Ovary (tissue), 7 donors: ENCODE measurements at regions not wholly inside any gene's neighbourhood (a gene's known extent, or its start where the extent isn't known, plus 50 kb on each side); places are given as distances from the start of the nearest gene placed in this dataset.

ENCODE experiments used
- DNase-seq, 5 donors: peaks; one replicate each; pipeline ENCODE4 v3.0.0-alpha.2; 2019 to 2020
- H3K27ac ChIP-seq, 2 donors: fragments of 200-600 bp; one replicate each; pipeline versions ENCODE4 v1.5.1 to v1.8.0; 2019 to 2022
- H3K27me3 ChIP-seq: fragments of 200-600 bp; one replicate; pipeline ENCODE4 v1.8.0; 2022
- H3K36me3 ChIP-seq: fragments of 200-600 bp; sonication (generic); one replicate; pipeline ENCODE4 v1.5.1; 2019
- H3K4me1 ChIP-seq: one replicate; pipeline ENCODE4 v1.8.1; 2013; ENCODE audit warnings: mild to moderate bottlenecking, moderate library complexity; ENCODE audit not compliant: insufficient read depth
- H3K4me3 ChIP-seq: fragments of 200-600 bp; sonication (generic); one replicate; pipeline ENCODE4 v1.5.1; 2017
- H3K9me3 ChIP-seq, 2 donors: fragments of 200-600 bp in 1 of 2; sonication (generic) in 1 of 2; one replicate each; pipeline versions ENCODE4 v1.5.1 to v1.8.1; 2013 to 2019; ENCODE audit warnings: mild to moderate bottlenecking in 1 of 2, moderate library complexity in 1 of 2
- CTCF ChIP-seq, 3 donors: fragments of 450-650 bp in 2 of 3; fragments of 200-600 bp in 1 of 3; IDR thresholded peaks; one replicate each; pipeline versions ENCODE4 v1.5.1 to v1.8.0; 2016 to 2022; ENCODE audit warnings: antibody characterized with exemption in 3 of 3, mild to moderate bottlenecking in 1 of 3
- EP300 ChIP-seq: sonication (generic); formaldehyde crosslinking; IDR thresholded peaks from one replicate; pipeline ENCODE4 v1.6.1; 2017; ENCODE audit warnings: antibody characterized with exemption
- POLR2A ChIP-seq: fragments of 450-650 bp; IDR thresholded peaks from one replicate; pipeline ENCODE4 v1.6.1; 2017; ENCODE audit warnings: antibody characterized with exemption, mild to moderate bottlenecking, moderate library complexity
- WGBS, 3 donors: extraction: QIAGEN DNeasy Blood & Tissue Kit in 1 of 3; methylation state at CpG; one replicate each; pipeline versions ENCODE4 v1.1.5 to v1.1.7; 2013 to 2017; 5-methylcytosine and 5-hydroxymethylcytosine counted together
- intact Hi-C, 4 donors: fragments of 100-400 bp; cut with DNase I; formaldehyde crosslinking; loops; one replicate each; pipeline versions ENCODE4 v1.11.0 to v1.15.1; 2022 to 2023
- donor health status: DM: no; HTN: no; CAD: no; lungs with moderate emphysema.
- donor health status: DM: no; HTN: no; CAD: no.
- donor health status: Bipolar disorder and iron deficiency.
- donor health status: DM: no; HTN: no; CAD: no.
- donor health status: DM: yes; HTN: yes; CAD: no.

- intact Hi-C loops: no loop called here
- no peak overlapping the region for H3K4me3 ChIP-seq
- no peaks in the 10 kb centered on the region for H3K4me1 ChIP-seq
These were observed 1206.0 kb upstream of the ADGRL3 start for GRCh38 chr4:59994118-59994517.

GRCh38 chr4:60002603-60003337, 1197.4 kb upstream of the ADGRL3 start:
- H3K36me3 ChIP-seq: no peaks in the 10 kb centered on the region
- no peak overlapping the region for H3K4me3 ChIP-seq
- no peak for DNase-seq
- H3K27me3 ChIP-seq: no peaks in the 10 kb centered on the region
- H3K4me1 ChIP-seq: no peaks in the 10 kb centered on the region
- no peak overlapping the region for H3K27ac ChIP-seq
- H3K9me3 ChIP-seq: no peaks in the 10 kb centered on the region
- WGBS, 3 donors: 48 to 65% (median 49%) methylated on average over 3 of the region's 3 CpGs
- intact Hi-C loops: no loop called here
- no peak for TF ChIP-seq POLR2A
- TF ChIP-seq EP300: no peak
- TF ChIP-seq CTCF (IDR thresholded peaks at IDR 0.05): no peak

More at GRCh38 chr4:59994118-59994517, 1206.0 kb upstream of the ADGRL3 start:
- WGBS, 3 donors: 52 to 61% (median 60%) methylated on average over 1 of the region's 1 CpG
- DNase-seq: no peak
- Histone ChIP-seq H3K27me3 (no peaks in the 10 kb centered on the region), H3K27ac (no peak overlapping the region), H3K9me3 (no peaks in the 10 kb centered on the region), H3K36me3 (no peaks in the 10 kb centered on the region)
- TF ChIP-seq CTCF (IDR thresholded peaks at IDR 0.05) (no peak), POLR2A (no peak), EP300 (no peak)

GRCh38 chr4:60013464-60014184, 1186.5 kb upstream of the ADGRL3 start:
- Histone ChIP-seq H3K4me3 (no peak overlapping the region), H3K27ac (no peak overlapping the region), H3K27me3 (no peaks in the 10 kb centered on the region), H3K4me1 (no peaks in the 10 kb centered on the region), H3K9me3 (no peaks in the 10 kb centered on the region), H3K36me3 (no peaks in the 10 kb centered on the region)
- intact Hi-C loops: no loop called here
- DNase-seq: no peak
- WGBS, 3 donors: 86 to 88% (median 86%) methylated on average over 2 of the region's 2 CpGs
- TF ChIP-seq EP300 (no peak), POLR2A (no peak), CTCF (IDR thresholded peaks at IDR 0.05) (no peak)

GRCh38 chr4:60016971-60017370, 1183.2 kb upstream of the ADGRL3 start:
- WGBS, 3 donors: 31 to 58% (median 35%) methylated on average over 1 of the region's 1 CpG
- Histone ChIP-seq H3K27me3 (no peaks in the 10 kb centered on the region), H3K27ac (no peak overlapping the region), H3K36me3 (no peaks in the 10 kb centered on the region), H3K4me1 (no peaks in the 10 kb centered on the region), H3K9me3 (no peaks in the 10 kb centered on the region), H3K4me3 (no peak overlapping the region)
- TF ChIP-seq EP300 (no peak), POLR2A (no peak)
- intact Hi-C loops: no loop called here
- DNase-seq: no peak

GRCh38 chr4:60019180-60019579, 1180.9 kb upstream of the ADGRL3 start:
- no peak for DNase-seq
- TF ChIP-seq EP300: no peak
- no peak for TF ChIP-seq POLR2A
- TF ChIP-seq CTCF (IDR thresholded peaks at IDR 0.05): no peak
- H3K4me3 ChIP-seq: no peak overlapping the region
- WGBS, 3 donors: 80 to 93% (median 89%) methylated on average over 2 of the region's 2 CpGs
- H3K4me1 ChIP-seq: no peaks in the 10 kb centered on the region
- no peaks in the 10 kb centered on the region for H3K27me3 ChIP-seq
- no peaks in the 10 kb centered on the region for H3K9me3 ChIP-seq
- H3K27ac ChIP-seq: no peak overlapping the region
- no peaks in the 10 kb centered on the region for H3K36me3 ChIP-seq
- intact Hi-C loops: no loop called here
